Endodermal cell (in vitro differentiated cells): ENCODE measurements at regions not wholly inside any gene's neighbourhood (a gene's known extent, or its start where the extent isn't known, plus 50 kb on each side); places are given as distances from the start of the nearest gene placed in this dataset.

ENCODE experiments used
- DNase-seq: peaks from one replicate; pipeline ENCODE4 v3.0.0-alpha.2; 2017
- H3K27ac ChIP-seq: 2 replicates; pipeline ENCODE4 v1.5.1; 2013; ENCODE audit warnings: mild to moderate bottlenecking, low read depth, low read length, moderate library complexity
- H3K27me3 ChIP-seq: 2 replicates; pipeline ENCODE4 v1.6.1; 2013; ENCODE audit warnings: mild to moderate bottlenecking, low read length, moderate library complexity; ENCODE audit not compliant: insufficient read depth, control insufficient read depth, poor library complexity, severe bottlenecking
- H3K36me3 ChIP-seq: 2 replicates; pipeline ENCODE4 v1.7.0; 2013; ENCODE audit warnings: mild to moderate bottlenecking, low read length, moderate library complexity; ENCODE audit not compliant: control insufficient read depth, insufficient read depth
- H3K4me1 ChIP-seq: one replicate; pipeline ENCODE4 v1.7.0; 2013; ENCODE audit warnings: low read length; ENCODE audit not compliant: control insufficient read depth, insufficient read depth
- H3K4me3 ChIP-seq: 2 replicates; pipeline ENCODE4 v1.5.1; 2013; ENCODE audit warnings: mild to moderate bottlenecking, low read length, moderate library complexity
- H3K9ac ChIP-seq: 2 replicates; pipeline ENCODE4 v1.6.1; 2013; ENCODE audit warnings: mild to moderate bottlenecking, low read length, moderate library complexity; ENCODE audit not compliant: poor library complexity, severe bottlenecking; ENCODE audit errors: extremely low read depth
- H3K9me3 ChIP-seq: 2 replicates; pipeline ENCODE4 v1.6.1; 2013; ENCODE audit warnings: mild to moderate bottlenecking, low read length, moderate library complexity; ENCODE audit not compliant: control insufficient read depth
- H3K27ac Mint-ChIP-seq: 2 replicates; pipeline ENCODE4 v1.8.0; 2020; ENCODE audit warnings: mixed read lengths
- H3K27me3 Mint-ChIP-seq: 2 replicates; pipeline ENCODE4 v1.8.0; 2021; ENCODE audit warnings: mild to moderate bottlenecking, mixed read lengths; ENCODE audit not compliant: insufficient read depth
- H3K36me3 Mint-ChIP-seq: 2 replicates; pipeline ENCODE4 v1.8.0; 2020; ENCODE audit warnings: low read depth, mixed read lengths
- H3K4me1 Mint-ChIP-seq: 2 replicates; pipeline ENCODE4 v1.8.0; 2020; ENCODE audit warnings: mixed read lengths
- H3K4me3 Mint-ChIP-seq: 2 replicates; pipeline ENCODE4 v1.8.0; 2020; ENCODE audit warnings: mild to moderate bottlenecking, moderate library complexity, mixed read lengths
- H3K9me3 Mint-ChIP-seq: 2 replicates; pipeline ENCODE4 v1.8.0; 2020; ENCODE audit warnings: mild to moderate bottlenecking, mixed read lengths
- WGBS, 2 experiments: methylation state at CpG; one replicate each; pipeline versions ENCODE4 v1.1.5 to v1.1.7; 2013; ENCODE audit warnings: missing lambda C conversion rate in 2 of 2, mixed read lengths in 1 of 2; ENCODE audit not compliant: insufficient coverage in 1 of 2, insufficient read length in 1 of 2; 5-methylcytosine and 5-hydroxymethylcytosine counted together
- TF ChIP-seq, protein P1 (sequence below): fragments of 200-600 bp; sonication (generic); conservative IDR thresholded peaks from 2 replicates; pipeline ENCODE4 v1.5.0; 2021; ENCODE audit warnings: antibody characterized with exemption, mild to moderate bottlenecking

DNA sequence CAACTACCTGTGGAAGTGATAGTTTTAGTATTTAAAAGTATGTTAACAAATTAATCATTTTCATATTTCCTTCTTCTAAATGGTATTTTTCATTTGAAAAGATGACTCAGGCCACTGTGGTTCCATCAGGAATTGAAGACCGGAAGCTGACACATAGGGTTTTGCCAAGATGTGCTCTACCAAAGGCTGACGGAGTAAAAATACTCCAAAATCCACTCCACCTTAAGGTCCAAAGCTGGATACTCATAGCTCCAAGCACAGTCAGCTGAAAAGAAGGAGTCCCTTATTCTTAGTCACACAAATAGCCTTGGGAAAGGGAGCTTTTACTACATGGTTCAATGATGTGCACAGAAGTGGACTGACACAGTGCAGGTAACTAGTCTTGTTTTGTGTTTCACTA, 472.0 kb downstream of the ARAP2 start:
- Histone ChIP-seq H3K27me3 (no peaks in the 10 kb centered on the region), H3K9ac (no peak overlapping the region), H3K4me3 (no peak overlapping the region), H3K9me3 (no peaks in the 10 kb centered on the region), H3K4me1 (no peaks in the 10 kb centered on the region), H3K27ac (no peak overlapping the region), H3K36me3 (no peaks in the 10 kb centered on the region)
- TF ChIP-seq, protein P1, sequence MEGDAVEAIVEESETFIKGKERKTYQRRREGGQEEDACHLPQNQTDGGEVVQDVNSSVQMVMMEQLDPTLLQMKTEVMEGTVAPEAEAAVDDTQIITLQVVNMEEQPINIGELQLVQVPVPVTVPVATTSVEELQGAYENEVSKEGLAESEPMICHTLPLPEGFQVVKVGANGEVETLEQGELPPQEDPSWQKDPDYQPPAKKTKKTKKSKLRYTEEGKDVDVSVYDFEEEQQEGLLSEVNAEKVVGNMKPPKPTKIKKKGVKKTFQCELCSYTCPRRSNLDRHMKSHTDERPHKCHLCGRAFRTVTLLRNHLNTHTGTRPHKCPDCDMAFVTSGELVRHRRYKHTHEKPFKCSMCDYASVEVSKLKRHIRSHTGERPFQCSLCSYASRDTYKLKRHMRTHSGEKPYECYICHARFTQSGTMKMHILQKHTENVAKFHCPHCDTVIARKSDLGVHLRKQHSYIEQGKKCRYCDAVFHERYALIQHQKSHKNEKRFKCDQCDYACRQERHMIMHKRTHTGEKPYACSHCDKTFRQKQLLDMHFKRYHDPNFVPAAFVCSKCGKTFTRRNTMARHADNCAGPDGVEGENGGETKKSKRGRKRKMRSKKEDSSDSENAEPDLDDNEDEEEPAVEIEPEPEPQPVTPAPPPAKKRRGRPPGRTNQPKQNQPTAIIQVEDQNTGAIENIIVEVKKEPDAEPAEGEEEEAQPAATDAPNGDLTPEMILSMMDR: no peak
- Mint-ChIP-seq H3K27ac (no peak overlapping the region), H3K27me3 (no peaks in the 10 kb centered on the region), H3K4me1 (peaks cover 3% of the 10 kb centered on the region), H3K4me3 (no peak overlapping the region), H3K9me3 (no peaks in the 10 kb centered on the region), H3K36me3 (no peaks in the 10 kb centered on the region)
- 91% methylated on average over 2 of the region's 2 CpGs; no CpG with 5 or more reads in 1 of the 2 experiments for WGBS, 2 experiments
- no peak for DNase-seq

DNA sequence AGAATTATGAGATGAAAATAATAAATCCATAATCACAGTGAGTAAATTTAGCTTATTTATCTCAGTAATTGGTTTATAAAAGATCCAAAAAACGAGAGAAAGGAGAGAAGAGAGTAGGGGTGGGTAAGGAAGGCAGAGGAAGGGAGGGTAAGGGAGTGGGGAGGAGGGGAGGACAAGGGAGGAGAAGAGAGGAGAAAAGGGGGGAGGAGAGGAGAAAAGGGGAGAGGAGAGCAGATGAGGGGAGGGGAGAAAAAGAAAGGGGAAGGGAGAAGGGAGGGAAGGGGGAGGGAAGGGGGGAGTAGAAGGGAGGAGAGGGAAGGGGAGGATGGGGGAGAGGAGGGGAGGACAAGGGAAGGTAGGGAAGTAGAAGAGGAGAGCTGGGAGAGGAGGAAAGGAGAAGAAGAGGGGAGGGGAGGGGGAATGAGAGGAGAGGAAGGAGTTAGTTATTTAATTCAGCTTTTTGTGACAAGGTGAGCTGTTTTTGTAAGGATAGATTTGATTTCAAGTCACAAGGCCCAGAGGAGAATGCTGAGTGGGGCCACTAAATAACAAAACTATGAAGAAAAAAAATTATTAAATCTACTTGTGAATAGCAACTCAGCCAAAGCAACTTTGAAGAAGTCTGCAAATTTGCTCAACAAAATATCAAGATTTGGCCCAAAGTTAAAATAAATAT, 454.3 kb downstream of the ARAP2 start:
- no peak for DNase-seq
- Mint-ChIP-seq H3K27me3 (no peaks in the 10 kb centered on the region), H3K9me3 (no peaks in the 10 kb centered on the region), H3K4me3 (no peak overlapping the region), H3K4me1 (no peaks in the 10 kb centered on the region), H3K27ac (no peak overlapping the region), H3K36me3 (no peaks in the 10 kb centered on the region)
- no peak overlapping the region for H3K27ac ChIP-seq
- no peaks in the 10 kb centered on the region for H3K27me3 ChIP-seq
- H3K4me3 ChIP-seq: no peak overlapping the region
- 80% methylated on average over 1 of the region's 1 CpG for WGBS, 2 experiments
- no peak overlapping the region for H3K9ac ChIP-seq
- no peaks in the 10 kb centered on the region for H3K9me3 ChIP-seq
- no peaks in the 10 kb centered on the region for H3K4me1 ChIP-seq
- TF ChIP-seq, protein P1: no peak
- H3K36me3 ChIP-seq: no peaks in the 10 kb centered on the region

DNA sequence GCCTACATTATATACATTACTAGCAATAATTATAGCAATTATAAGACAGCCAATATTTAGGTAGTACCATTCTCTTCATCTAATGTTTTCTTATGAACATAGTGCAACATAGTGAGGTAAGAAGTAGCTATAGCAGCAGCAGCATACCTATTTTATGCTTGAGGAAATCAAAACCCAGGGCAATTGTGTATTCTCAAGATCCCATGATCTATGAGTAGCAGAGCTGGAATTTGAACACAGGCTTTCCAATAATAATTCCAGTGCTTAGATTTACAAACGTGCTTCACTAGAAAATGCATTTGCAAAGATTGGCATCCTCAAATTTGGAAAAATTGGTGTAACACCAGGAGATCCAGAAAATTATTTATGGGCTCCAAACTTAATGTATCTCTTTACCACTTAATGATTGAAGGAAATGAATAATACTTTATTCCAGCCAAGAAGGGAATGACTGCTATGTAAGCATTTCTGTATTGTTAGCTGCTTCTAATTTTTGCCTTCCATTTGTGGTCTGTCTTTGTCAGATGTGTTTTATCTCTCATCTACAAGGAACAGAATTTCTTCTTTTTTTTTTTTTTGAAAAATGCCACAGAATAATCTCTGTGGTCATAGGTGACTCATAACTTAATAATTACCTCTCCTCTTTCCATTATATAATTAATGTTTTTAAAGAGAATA, 451.1 kb downstream of the ARAP2 start:
- no peak for DNase-seq
- Histone ChIP-seq H3K4me1 (no peaks in the 10 kb centered on the region), H3K27me3 (no peaks in the 10 kb centered on the region), H3K9me3 (peaks cover 16% of the 10 kb centered on the region), H3K36me3 (no peaks in the 10 kb centered on the region), H3K4me3 (no peak overlapping the region), H3K27ac (no peak overlapping the region), H3K9ac (no peak overlapping the region)
- no peak overlapping the region for H3K4me3 Mint-ChIP-seq
- H3K36me3 Mint-ChIP-seq: no peaks in the 10 kb centered on the region
- H3K4me1 Mint-ChIP-seq: no peaks in the 10 kb centered on the region
- 88 to 100% methylated on average over 1 of the region's 1 CpG for WGBS, 2 experiments
- TF ChIP-seq, protein P1: no peak
- H3K27me3 Mint-ChIP-seq: no peaks in the 10 kb centered on the region
- H3K27ac Mint-ChIP-seq: no peak overlapping the region
- peaks cover 18% of the 10 kb centered on the region for H3K9me3 Mint-ChIP-seq
